GM19035 (cell line): ENCODE measurements at regions not wholly inside any gene's neighbourhood (a gene's known extent, or its start where the extent isn't known, plus 50 kb on each side); places are given as distances from the start of the nearest gene placed in this dataset.

Experiments used
- ATAC-seq: cut with Tn5 transposase; IDR thresholded peaks from one replicate; pipeline ENCODE4 v1.9.1; 2021; ENCODE audit not compliant: unreplicated experiment

GRCh38 chr16:79748629-79749028, 148.1 kb upstream of the MAF start:
- ATAC-seq: no peak

GRCh38 chr16:79747688-79748087, 147.2 kb upstream of the MAF start:
- no peak for ATAC-seq

DNA sequence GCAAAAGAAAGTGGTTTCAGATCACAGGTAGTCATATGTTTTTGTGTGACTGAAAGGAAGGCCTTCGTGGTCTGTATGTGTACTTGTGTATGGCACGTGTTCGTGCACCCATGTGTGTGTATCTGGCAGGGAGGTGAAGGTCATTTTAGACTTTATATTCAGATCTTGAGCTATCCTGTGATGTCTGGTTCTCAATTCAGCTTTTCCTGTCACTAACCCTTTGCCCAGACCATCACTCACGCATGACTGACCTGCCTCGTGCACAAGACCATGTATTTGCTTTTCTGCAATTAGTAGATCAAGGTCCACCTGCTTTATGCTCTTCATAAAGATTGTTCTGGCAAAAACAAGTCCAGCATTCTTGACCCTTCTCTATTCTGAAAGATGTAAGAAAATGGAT, 139.7 kb upstream of the MAF start:
- ATAC-seq: no peak

DNA sequence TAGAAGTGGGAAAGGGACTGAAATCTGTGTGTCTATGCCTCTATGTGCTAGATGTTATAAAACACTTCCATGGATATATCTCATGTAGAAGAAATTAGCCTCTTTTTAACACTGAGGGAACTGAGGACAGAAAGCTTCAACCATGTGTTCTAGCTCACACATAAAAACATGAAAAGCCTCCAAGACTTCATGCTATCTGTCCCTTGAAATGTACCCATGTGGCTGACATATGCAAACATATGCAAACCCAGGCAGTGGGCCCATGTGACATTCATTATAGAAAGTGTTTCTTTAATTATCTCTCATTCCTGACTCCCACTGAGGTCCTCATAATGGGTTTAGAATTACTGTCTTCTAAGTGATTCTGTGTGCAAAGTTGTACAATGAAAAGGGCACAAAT, 134.7 kb upstream of the MAF start:
- no peak for ATAC-seq

- no peak for ATAC-seq
Measured at GRCh38 chr16:79734721-79735120, 134.2 kb upstream of the MAF start.

DNA sequence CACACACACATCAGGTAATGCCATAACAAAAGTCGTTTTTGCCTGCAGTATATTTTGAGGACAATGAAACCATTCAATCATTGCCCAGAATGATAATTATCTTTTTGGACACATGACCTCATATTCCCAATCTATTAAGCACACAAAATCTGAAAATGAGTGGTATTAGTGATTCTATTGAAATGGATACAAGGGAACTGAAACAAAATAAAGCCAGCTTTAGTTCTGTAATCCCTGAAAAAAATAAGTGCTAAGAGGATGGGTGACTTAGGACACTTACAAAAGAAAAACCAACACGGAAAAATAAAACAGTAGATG, 128.3 kb upstream of the MAF start:
- no peak for ATAC-seq

DNA sequence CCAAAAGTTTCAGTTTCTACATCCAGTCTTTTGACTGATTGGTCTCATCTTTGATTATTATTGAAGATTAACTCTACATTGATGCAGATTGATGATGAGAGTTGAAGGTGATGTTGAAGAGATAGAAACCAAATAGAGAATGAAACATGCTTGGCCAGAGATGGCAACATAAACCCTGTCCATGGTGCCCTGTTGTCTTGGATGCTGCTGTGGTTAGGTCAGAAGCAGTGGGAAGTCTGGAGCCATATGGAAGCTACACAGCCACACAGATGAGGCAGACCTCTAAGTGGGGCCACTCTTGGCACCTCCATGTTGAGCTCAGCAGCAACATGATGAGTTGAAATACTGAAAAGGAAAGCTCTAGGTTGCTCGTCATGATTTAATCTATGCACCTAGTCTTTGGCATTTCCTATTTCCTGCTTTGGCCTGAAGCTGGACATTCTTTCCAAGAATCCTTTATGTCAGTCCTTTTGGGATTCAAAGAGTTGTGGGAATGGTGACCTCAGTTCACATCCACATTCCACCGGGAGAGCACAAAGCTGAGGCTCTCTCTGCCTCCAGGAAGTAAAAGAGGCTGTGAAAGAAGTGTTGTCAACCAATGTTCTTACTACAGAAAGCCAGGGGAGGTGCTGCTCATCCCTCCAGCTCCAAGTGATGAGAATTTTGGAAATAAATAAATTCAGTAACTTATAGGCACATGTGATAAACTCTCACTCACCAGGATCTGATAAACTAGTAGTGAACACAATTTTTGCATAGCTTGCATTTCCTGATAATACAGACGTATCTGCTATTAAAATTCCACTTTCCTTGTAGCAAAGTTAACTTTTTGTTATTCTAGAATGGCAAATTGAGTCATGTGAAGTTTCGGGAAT, 127.7 kb upstream of the MAF start:
- no peak for ATAC-seq

- no peak for ATAC-seq
Measured at GRCh38 chr16:79726902-79727301, 126.4 kb upstream of the MAF start.

- ATAC-seq: no peak
Measured at GRCh38 chr16:79725051-79725450, 124.5 kb upstream of the MAF start.

GRCh38 chr16:79723583-79724168, 123.1 kb upstream of the MAF start:
- ATAC-seq: no peak

DNA sequence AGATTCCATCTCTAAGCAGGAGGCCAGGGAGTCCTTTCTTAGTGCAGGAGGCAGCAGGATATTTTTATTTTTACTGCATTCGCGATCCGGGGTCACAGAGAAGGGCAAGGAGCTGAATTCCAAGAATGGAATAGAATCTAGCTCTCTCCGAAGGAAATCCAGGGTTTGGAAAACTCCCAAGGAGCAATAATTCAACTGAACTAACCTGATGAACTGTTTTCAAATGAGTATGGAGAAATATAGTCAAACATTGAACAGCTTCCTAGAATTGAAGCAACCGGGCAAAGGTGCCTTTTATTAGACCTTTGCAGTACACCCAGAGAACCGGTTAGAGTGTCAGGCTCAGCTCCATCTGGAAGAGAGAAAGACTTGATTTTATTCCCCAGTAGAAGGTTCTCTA, 120.7 kb upstream of the MAF start:
- no peak for ATAC-seq

GRCh38 chr16:79717333-79718137, 117.0 kb upstream of the MAF start:
- ATAC-seq: no peak

DNA sequence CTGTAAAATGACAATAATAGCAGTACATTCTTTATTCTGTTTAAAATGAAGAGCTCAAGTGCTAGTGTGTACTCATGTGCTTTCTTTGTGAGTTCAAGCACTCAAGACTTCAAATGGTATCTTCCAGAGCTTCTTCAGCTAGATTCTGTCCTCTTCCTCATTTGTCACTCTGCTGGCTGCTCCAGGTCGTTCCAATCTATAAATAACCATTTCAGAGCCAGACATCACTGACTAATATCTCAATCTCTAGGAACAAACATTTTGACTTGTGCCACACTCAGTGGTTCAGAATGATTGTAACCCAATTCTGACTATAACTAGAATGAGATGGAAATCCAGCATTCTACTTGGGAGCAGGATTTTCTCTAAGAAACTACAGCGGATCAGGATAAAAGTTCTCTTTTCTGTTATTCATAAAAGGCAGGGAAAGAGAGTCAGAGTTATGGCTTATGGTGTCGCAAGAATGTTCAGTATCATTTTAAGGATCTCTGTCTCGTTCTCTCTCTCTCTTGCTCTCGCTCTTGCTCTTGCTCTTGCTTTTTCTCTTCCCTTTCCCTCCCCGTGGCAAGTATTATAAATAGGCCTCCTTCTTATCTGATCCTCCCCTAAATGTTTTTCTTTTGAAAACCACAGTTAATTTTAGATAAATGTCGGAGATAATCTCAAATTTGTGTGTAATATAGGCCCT, 116.3 kb upstream of the MAF start:
- ATAC-seq: no peak

GRCh38 chr16:79715061-79715460, 114.5 kb upstream of the MAF start:
- ATAC-seq: no peak

DNA sequence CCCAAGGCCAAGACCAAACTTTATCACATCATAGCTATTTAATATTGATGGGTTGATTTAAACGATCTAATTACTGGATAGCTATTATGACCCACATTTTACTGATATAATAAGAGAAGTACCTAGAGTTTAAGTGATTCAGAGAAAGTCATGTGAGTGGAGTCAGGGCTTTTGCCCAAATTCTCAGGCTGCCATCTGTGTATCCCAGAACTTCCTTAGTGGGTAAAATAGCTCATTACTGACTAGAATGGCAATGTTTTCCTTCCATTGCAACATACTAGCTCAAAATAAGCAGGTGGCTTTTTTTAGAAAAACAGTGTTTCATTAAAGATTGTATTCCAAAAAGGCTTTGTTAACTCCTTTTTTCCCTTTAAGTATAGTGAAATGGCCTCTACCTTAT, 113.9 kb upstream of the MAF start:
- ATAC-seq: no peak

DNA sequence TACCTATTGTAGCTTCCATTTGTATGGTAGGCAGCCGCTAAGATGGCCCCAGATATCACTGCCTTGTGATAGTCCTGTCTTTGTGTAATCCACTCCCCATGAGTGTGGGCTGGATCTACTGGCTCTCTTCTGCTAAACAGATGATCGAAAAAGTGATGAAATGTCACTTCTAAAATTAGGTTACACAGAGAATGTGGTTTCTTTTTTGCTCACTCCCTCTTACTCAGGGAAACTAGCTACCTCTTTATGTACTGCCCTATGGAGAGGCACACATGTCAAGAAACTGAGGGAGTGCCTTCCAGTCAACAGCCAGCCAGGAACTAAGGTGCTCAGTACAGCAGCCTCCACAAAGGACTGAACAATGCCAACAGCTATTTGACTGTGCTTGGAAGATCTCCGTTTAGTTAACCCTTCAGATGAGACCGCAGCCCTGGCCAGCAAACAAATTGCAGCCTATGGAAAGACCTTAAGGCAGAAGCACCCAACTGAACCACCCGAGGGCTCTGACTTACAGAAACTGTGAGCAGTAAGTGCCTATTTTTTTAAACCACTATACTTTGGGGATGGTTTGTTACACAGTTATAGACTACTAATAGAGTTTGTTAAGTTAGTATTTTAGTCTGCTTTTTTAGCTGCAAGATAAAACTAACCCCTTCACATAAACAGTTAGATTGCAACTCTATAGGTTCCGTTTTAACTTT, 113.2 kb upstream of the MAF start:
- ATAC-seq: no peak

GRCh38 chr16:79712276-79712675, 111.7 kb upstream of the MAF start:
- ATAC-seq: no peak

- ATAC-seq: no peak
Measured at GRCh38 chr16:79707876-79708275, 107.3 kb upstream of the MAF start.

DNA sequence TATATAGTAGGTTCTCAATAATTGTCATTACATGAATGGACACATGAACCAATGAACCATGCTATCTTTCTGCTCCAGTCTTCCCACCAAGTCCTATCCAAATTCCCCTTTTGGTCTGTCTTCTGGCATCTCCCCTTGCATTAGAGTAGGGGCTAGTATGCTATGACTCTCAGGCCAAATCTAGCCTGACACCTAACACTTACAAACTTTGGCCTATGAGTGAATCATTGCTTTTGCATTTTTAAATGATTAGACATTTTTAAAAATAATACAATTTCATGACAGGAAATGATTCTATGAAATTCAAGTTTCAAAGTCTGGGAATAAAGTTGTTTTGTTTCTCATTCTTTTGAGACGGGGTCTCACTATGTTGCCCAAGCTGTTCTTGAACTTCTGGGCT, 102.5 kb upstream of the MAF start:
- no peak for ATAC-seq

- ATAC-seq: no peak
Measured at GRCh38 chr16:79698341-79698753, 97.8 kb upstream of the MAF start.

DNA sequence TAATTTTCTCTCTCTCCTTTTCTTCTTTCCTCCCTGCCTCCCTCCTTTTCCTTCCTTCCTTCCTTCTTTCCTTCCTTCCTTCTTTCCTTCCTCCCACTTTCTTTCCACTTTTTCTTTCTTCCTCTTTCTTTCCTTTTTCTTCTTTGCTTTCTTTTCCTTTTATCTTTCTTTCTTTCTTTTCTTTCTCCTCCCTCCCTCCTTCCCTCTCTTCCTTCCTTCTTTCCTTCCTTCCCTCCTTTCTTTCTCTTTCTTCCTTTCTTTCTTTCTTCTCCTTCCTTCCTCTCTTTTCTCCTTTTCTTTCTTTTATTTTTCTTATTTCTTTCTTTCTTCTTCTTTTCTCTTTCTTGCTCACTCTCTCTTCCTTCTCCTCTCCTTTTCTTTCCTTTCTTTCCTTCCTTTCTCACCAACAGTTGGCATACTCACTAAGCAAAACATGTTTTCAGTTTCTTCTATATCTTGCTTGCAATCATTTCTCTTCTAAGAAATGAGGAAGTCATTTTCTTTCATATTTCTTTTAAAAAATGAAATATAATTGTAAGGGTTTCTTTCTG, 97.1 kb upstream of the MAF start:
- ATAC-seq: no peak
